PC-9 (cell line): ENCODE measurements at regions not wholly inside any gene's neighbourhood (a gene's known extent, or its start where the extent isn't known, plus 50 kb on each side); places are given as distances from the start of the nearest gene placed in this dataset.

Experiments
- BruUV-seq: library from RNA; stranded (reverse); fragments of 400-500 nt; replicated peaks from 2 replicates; lab custom pipeline; 2021; lab: Mats Ljungman, UMichigan
- CTCF ChIA-PET: fragments of 300-600 bp; sonication (Branson Sonifier 250); formaldehyde crosslinking; loops from one replicate; lab custom pipeline; 2022; ENCODE audit warnings: antibody characterized with exemption; lab: Charles Lee
- POLR2A ChIA-PET: fragments of 300-600 bp; sonication (Branson Sonifier 250); formaldehyde crosslinking; loops from one replicate; lab custom pipeline; 2022; ENCODE audit warnings: antibody characterized with exemption; ENCODE audit not compliant: unreplicated experiment; lab: Charles Lee
- DNase-seq, 2 experiments: peaks; one replicate each; pipeline versions ENCODE4 v3.0.0 to v3.0.0-alpha.2; 2015 to 2022; ENCODE audit warnings: mixed read lengths in 1 of 2
- H2AFZ ChIP-seq: fragments of 200-600 bp; sonication (generic); 2 replicates; pipeline ENCODE4 v1.8.1; 2017; ENCODE audit warnings: antibody characterized with exemption
- H3F3A ChIP-seq: fragments of 200-600 bp; sonication (generic); 2 replicates; pipeline ENCODE4 v1.8.1; 2017; ENCODE audit warnings: antibody characterized with exemption, mild to moderate bottlenecking, low read depth; ENCODE audit not compliant: insufficient read depth
- H3K27ac ChIP-seq: fragments of 200-600 bp; sonication (generic); 2 replicates; pipeline ENCODE4 v1.6.1; 2016; ENCODE audit warnings: mixed run types
- H3K27me3 ChIP-seq: fragments of 200-600 bp; sonication (generic); 2 replicates; pipeline ENCODE4 v1.6.1; 2016; ENCODE audit warnings: low read depth, mixed run types; ENCODE audit not compliant: insufficient read depth
- H3K36me3 ChIP-seq: fragments of 200-600 bp; sonication (generic); 2 replicates; pipeline ENCODE4 v1.6.1; 2016; ENCODE audit warnings: low read depth, mixed run types
- H3K4me1 ChIP-seq: fragments of 200-600 bp; sonication (generic); replicated peaks from 2 replicates; pipeline ENCODE4 v1.6.1; 2016; ENCODE audit warnings: mixed run types; ENCODE audit not compliant: insufficient read depth
- H3K4me2 ChIP-seq: fragments of 200-600 bp; sonication (generic); 2 replicates; pipeline ENCODE4 v1.6.1; 2017; ENCODE audit warnings: mixed run types
- H3K4me3 ChIP-seq: fragments of 200-600 bp; sonication (generic); 2 replicates; pipeline ENCODE4 v1.6.1; 2016; ENCODE audit warnings: mixed run types
- H3K79me2 ChIP-seq: fragments of 200-600 bp; sonication (generic); 2 replicates; pipeline ENCODE4 v1.6.1; 2017; ENCODE audit warnings: low read depth, mixed run types
- H3K9me2 ChIP-seq: fragments of 200-600 bp; sonication (generic); 2 replicates; pipeline ENCODE4 v1.8.1; 2017; ENCODE audit warnings: mild to moderate bottlenecking; ENCODE audit not compliant: insufficient read depth
- H3K9me3 ChIP-seq: fragments of 200-600 bp; sonication (generic); 2 replicates; pipeline ENCODE4 v1.8.1; 2016; ENCODE audit warnings: low read depth; ENCODE audit not compliant: insufficient read depth
- H4K20me1 ChIP-seq: fragments of 200-600 bp; sonication (generic); 2 replicates; pipeline ENCODE4 v1.8.1; 2017; ENCODE audit not compliant: insufficient read depth
- CTCF ChIP-seq: fragments of 200-600 bp; sonication (generic); conservative IDR thresholded peaks from 2 replicates; pipeline ENCODE4 v1.6.1; 2017; ENCODE audit warnings: mixed run types, antibody characterized with exemption, mild to moderate bottlenecking, moderate library complexity
- EZH2 ChIP-seq: fragments of 200-600 bp; sonication (generic); IDR thresholded peaks from 2 replicates; pipeline ENCODE4 v1.8.0; 2017; ENCODE audit warnings: antibody characterized with exemption, low read depth
- intact Hi-C: fragments of 100-400 bp; cut with micrococcal nuclease; formaldehyde crosslinking; loops from one replicate; pipeline ENCODE4 v1.10.0; 2022; ENCODE audit not compliant: unreplicated experiment

GRCh38 chr9:113794721-113795120, 81.4 kb upstream of the ZNF618 start:
- ChIA-PET CTCF (no interaction called here), POLR2A (no interaction called here)
- H3K27me3 ChIP-seq, result peaks cover 84% of the 10 kb centered on the region
- no peaks in the 10 kb centered on the region for H3K9me3 ChIP-seq
- H3F3A ChIP-seq, result no peaks in the 10 kb centered on the region
- no peak overlapping the region for H3K27ac ChIP-seq
- H2AFZ ChIP-seq, result no peak overlapping the region
- no peaks in the 10 kb centered on the region for H3K79me2 ChIP-seq
- no peak overlapping the region for H3K4me3 ChIP-seq
- no peaks in the 10 kb centered on the region for H3K36me3 ChIP-seq
- H3K9me2 ChIP-seq, result no peaks in the 10 kb centered on the region
- no peak overlapping the region for H3K4me2 ChIP-seq
- TF ChIP-seq CTCF, result no peak
- TF ChIP-seq EZH2, result no peak
- intact Hi-C loops, result no loop called here
- no peaks in the 10 kb centered on the region for H3K4me1 ChIP-seq
- no peak for DNase-seq
- H4K20me1 ChIP-seq, result no peaks in the 10 kb centered on the region
- BruUV-seq, result no TSS peak

GRCh38 chr9:113795811-113796392, 80.2 kb upstream of the ZNF618 start:
- Histone ChIP-seq H3K79me2 (no peaks in the 10 kb centered on the region), H4K20me1 (no peaks in the 10 kb centered on the region), H3K4me3 (no peak overlapping the region), H3K4me1 (no peaks in the 10 kb centered on the region), H3K27ac (no peak overlapping the region), H3K27me3 (peaks cover 84% of the 10 kb centered on the region), H3K9me2 (no peaks in the 10 kb centered on the region), H3K36me3 (no peaks in the 10 kb centered on the region), H3K9me3 (no peaks in the 10 kb centered on the region), H2AFZ (no peak overlapping the region), H3F3A (no peaks in the 10 kb centered on the region), H3K4me2 (no peak overlapping the region)
- ChIA-PET CTCF (no interaction called here), POLR2A (no interaction called here)
- no TSS peak for BruUV-seq
- DNase-seq, result no peak
- TF ChIP-seq EZH2 (no peak), CTCF (no peak)
- intact Hi-C loops, result no loop called here

- H3K4me2 ChIP-seq, result no peak overlapping the region
- intact Hi-C loops, result no loop called here
- H3K79me2 ChIP-seq, result no peaks in the 10 kb centered on the region
- H3K27ac ChIP-seq, result no peak overlapping the region
- no peaks in the 10 kb centered on the region for H3K9me2 ChIP-seq
- POLR2A ChIA-PET, result no interaction called here
- no peaks in the 10 kb centered on the region for H4K20me1 ChIP-seq
- no peak for DNase-seq
- H3K9me3 ChIP-seq, result no peaks in the 10 kb centered on the region
- peaks cover 83% of the 10 kb centered on the region for H3K27me3 ChIP-seq
- H2AFZ ChIP-seq, result no peak overlapping the region
- CTCF ChIA-PET, result no interaction called here
- TF ChIP-seq EZH2 (no peak), CTCF (no peak)
- H3K4me3 ChIP-seq, result no peak overlapping the region
- H3F3A ChIP-seq, result no peaks in the 10 kb centered on the region
- no peaks in the 10 kb centered on the region for H3K4me1 ChIP-seq
- no TSS peak for BruUV-seq
- H3K36me3 ChIP-seq, result no peaks in the 10 kb centered on the region
Measured at GRCh38 chr9:113796646-113797426, 79.3 kb upstream of the ZNF618 start.
